T-cell (primary cell): ENCODE measurements at regions not wholly inside any gene's neighbourhood (a gene's known extent, or its start where the extent isn't known, plus 50 kb on each side); places are given as distances from the start of the nearest gene placed in this dataset.

Experiments
- ATAC-seq, 4 experiments: fragments of 200-7000 bp in 3 of 4; fragments of 150-1000 bp in 1 of 4; cut with Tn5 transposase; replicated peaks in 1 of 4; 1 replicate in 3 of 4; 2 replicates in 1 of 4; pipeline ENCODE4 v1.10.0; 2021; ENCODE audit warnings: moderate library complexity in 3 of 4, mild to moderate bottlenecking in 2 of 4, moderate number of reproducible peaks in 1 of 4
- CTCF ChIA-PET, 2 donors: fragments of 300-600 bp; sonication (Branson Sonifier 250); formaldehyde crosslinking; loops; one replicate each; lab custom pipeline; 2022; ENCODE audit warnings: antibody characterized with exemption in 2 of 2; lab: Charles Lee
- POLR2A ChIA-PET, 2 donors: fragments of 300-600 bp; sonication (Branson Sonifier 250); formaldehyde crosslinking; loops; one replicate each; lab custom pipeline; 2022; ENCODE audit warnings: antibody characterized with exemption in 2 of 2; lab: Charles Lee
- DNase-seq, 35 experiments: peaks; one replicate each; pipeline versions ENCODE4 v3.0.0 to v3.0.0-alpha.2; 2013 to 2023
- H3K27ac ChIP-seq: one replicate; pipeline ENCODE4 v1.5.1; 2013; ENCODE audit warnings: low read length
- H3K27me3 ChIP-seq, 2 experiments: replicated peaks in 1 of 2; 1 replicate in 1 of 2; 2 replicates in 1 of 2; pipeline versions ENCODE4 v1.6.1 to v1.7.0; 2013; ENCODE audit warnings: low read length in 1 of 2, mixed read lengths in 1 of 2; ENCODE audit not compliant: control insufficient read depth in 2 of 2, insufficient read depth in 2 of 2; ENCODE audit errors: extremely low read depth in 1 of 2
- H3K36me3 ChIP-seq, 2 donors: 1 replicate in 1 of 2; 2 replicates in 1 of 2; pipeline versions ENCODE4 v1.6.1 to v1.7.0; 2013; ENCODE audit warnings: low read length in 1 of 2; ENCODE audit not compliant: control insufficient read depth in 2 of 2, insufficient read depth in 1 of 2; ENCODE audit errors: extremely low read depth in 1 of 2
- H3K4me1 ChIP-seq, 2 experiments: 1 replicate in 1 of 2; 2 replicates in 1 of 2; pipeline versions ENCODE4 v1.6.1 to v1.7.0; 2013; ENCODE audit warnings: low read length in 2 of 2, mixed read lengths in 1 of 2; ENCODE audit not compliant: insufficient read depth in 2 of 2, control insufficient read depth in 1 of 2; ENCODE audit errors: extremely low read depth in 1 of 2
- H3K4me3 ChIP-seq, 2 donors: 1 replicate in 1 of 2; 2 replicates in 1 of 2; pipeline versions ENCODE4 v1.5.1 to v1.7.0; 2013; ENCODE audit warnings: mild to moderate bottlenecking in 2 of 2, low read length in 1 of 2, moderate library complexity in 1 of 2; ENCODE audit not compliant: control insufficient read depth in 1 of 2; ENCODE audit errors: extremely low read depth in 1 of 2
- H3K9me3 ChIP-seq: 2 replicates; pipeline ENCODE4 v1.7.0; 2013
- H3K27ac Mint-ChIP-seq, 2 donors: one replicate each; pipeline ENCODE4 v1.8.0; 2020 to 2021; ENCODE audit warnings: mild to moderate bottlenecking in 2 of 2, mixed read lengths in 2 of 2
- H3K27me3 Mint-ChIP-seq, 2 donors: one replicate each; pipeline ENCODE4 v1.8.0; 2021 to 2022; ENCODE audit warnings: mixed read lengths in 2 of 2
- H3K36me3 Mint-ChIP-seq: one replicate; pipeline ENCODE4 v1.8.0; 2021; ENCODE audit warnings: mixed read lengths
- H3K4me1 Mint-ChIP-seq, 3 donors: one replicate each; pipeline ENCODE4 v1.8.0; 2020 to 2022; ENCODE audit warnings: mixed read lengths in 3 of 3, mild to moderate bottlenecking in 1 of 3
- H3K4me3 Mint-ChIP-seq, 3 donors: one replicate each; pipeline ENCODE4 v1.8.0; 2020 to 2022; ENCODE audit warnings: mild to moderate bottlenecking in 3 of 3, mixed read lengths in 3 of 3, moderate library complexity in 3 of 3
- H3K9me3 Mint-ChIP-seq, 3 donors: one replicate each; pipeline ENCODE4 v1.8.0; 2020 to 2022; ENCODE audit warnings: mixed read lengths in 3 of 3
- WGBS: methylation state at CpG from one replicate; pipeline ENCODE4 v1.1.5; 2013; ENCODE audit warnings: missing lambda C conversion rate; ENCODE audit not compliant: insufficient coverage; 5-methylcytosine and 5-hydroxymethylcytosine counted together

GRCh38 chr3:24586920-24587319 lies 92.3 kb upstream of the THRB start:
- Histone ChIP-seq H3K36me3 (no peaks in the 10 kb centered on the region), H3K4me1 (no peaks in the 10 kb centered on the region), H3K27me3 (no peaks in the 10 kb centered on the region), H3K4me3 (no peak overlapping the region), H3K27ac (no peak overlapping the region), H3K9me3 (no peaks in the 10 kb centered on the region)
- Mint-ChIP-seq H3K36me3 (no peaks in the 10 kb centered on the region), H3K4me1 (no peaks in the 10 kb centered on the region), H3K9me3 (peaks cover 0 to 3% (median 0%) of the 10 kb centered on the region in 3 donors), H3K27me3 (peaks cover 0 to 2% of the 10 kb centered on the region in 2 donors), H3K4me3 (no peak overlapping the region), H3K27ac (no peak overlapping the region)
- DNase-seq (no peak), ATAC-seq (no peak)
- POLR2A ChIA-PET = no interaction called here
- 70% methylated on average over 2 of the region's 4 CpGs for WGBS
- CTCF ChIA-PET = no interaction called here

- Mint-ChIP-seq H3K4me3 (no peak overlapping the region), H3K4me1 (no peaks in the 10 kb centered on the region), H3K27ac (no peak overlapping the region), H3K36me3 (no peaks in the 10 kb centered on the region), H3K9me3 (peaks cover 0 to 5% (median 3%) of the 10 kb centered on the region in 3 donors), H3K27me3 (peaks cover 0 to 2% of the 10 kb centered on the region in 2 donors)
- no peak overlapping the region for H3K4me3 ChIP-seq
- DNase-seq (no peak), ATAC-seq (no peak)
- no peaks in the 10 kb centered on the region for H3K36me3 ChIP-seq
- no CpG with 5 or more reads among the region's 6 CpGs for WGBS
- H3K9me3 ChIP-seq = no peaks in the 10 kb centered on the region
- ChIA-PET CTCF (no interaction called here), POLR2A (interaction anchor here in 1 of 2 donors (0.6 kb wide), 1 partner anchor 54 kb away, joined by 3 read pairs; no protein-coding TSS in a partner anchor)
- H3K27me3 ChIP-seq = no peaks in the 10 kb centered on the region
- H3K4me1 ChIP-seq = no peaks in the 10 kb centered on the region
- no peak overlapping the region for H3K27ac ChIP-seq
Observed at GRCh38 chr3:24588629-24589512, 94.2 kb upstream of the THRB start.

- DNase-seq = no peak
- Mint-ChIP-seq H3K9me3 (peaks cover 0 to 5% (median 3%) of the 10 kb centered on the region in 3 donors), H3K27me3 (peaks cover 0 to 2% of the 10 kb centered on the region in 2 donors), H3K4me1 (no peaks in the 10 kb centered on the region), H3K36me3 (no peaks in the 10 kb centered on the region), H3K27ac (no peak overlapping the region), H3K4me3 (no peak overlapping the region)
- Histone ChIP-seq H3K27ac (no peak overlapping the region), H3K27me3 (no peaks in the 10 kb centered on the region), H3K36me3 (no peaks in the 10 kb centered on the region), H3K9me3 (no peaks in the 10 kb centered on the region), H3K4me1 (no peaks in the 10 kb centered on the region), H3K4me3 (no peak overlapping the region)
- ChIA-PET CTCF (no interaction called here), POLR2A (no interaction called here)
- ATAC-seq = no peak
- WGBS = no CpG with 5 or more reads among the region's 1 CpG
Observed at GRCh38 chr3:24589513-24589851, 94.8 kb upstream of the THRB start.

- H3K4me3 ChIP-seq = no peak overlapping the region
- H3K9me3 ChIP-seq = no peaks in the 10 kb centered on the region
- POLR2A ChIA-PET = no interaction called here
- Mint-ChIP-seq H3K4me1 (no peaks in the 10 kb centered on the region), H3K9me3 (peaks cover 3 to 5% (median 3%) of the 10 kb centered on the region in 3 donors), H3K36me3 (no peaks in the 10 kb centered on the region), H3K27me3 (peaks cover 0 to 2% of the 10 kb centered on the region in 2 donors), H3K27ac (no peak overlapping the region), H3K4me3 (no peak overlapping the region)
- H3K27ac ChIP-seq = no peak overlapping the region
- DNase-seq (no peak), ATAC-seq (no peak)
- no CpG with 5 or more reads among the region's 3 CpGs for WGBS
- no peaks in the 10 kb centered on the region for H3K4me1 ChIP-seq
- H3K27me3 ChIP-seq = no peaks in the 10 kb centered on the region
- no peaks in the 10 kb centered on the region for H3K36me3 ChIP-seq
- CTCF ChIA-PET = no interaction called here
Observed at GRCh38 chr3:24589931-24590880, 95.6 kb upstream of the THRB start.

- ChIA-PET CTCF (no interaction called here), POLR2A (no interaction called here)
- Mint-ChIP-seq H3K9me3 (peaks cover 3 to 5% (median 3%) of the 10 kb centered on the region in 3 donors), H3K4me1 (no peaks in the 10 kb centered on the region), H3K27ac (no peak overlapping the region), H3K27me3 (peaks cover 0 to 2% of the 10 kb centered on the region in 2 donors), H3K36me3 (no peaks in the 10 kb centered on the region), H3K4me3 (no peak overlapping the region)
- ATAC-seq = no peak
- Histone ChIP-seq H3K27ac (no peak overlapping the region), H3K27me3 (no peaks in the 10 kb centered on the region), H3K4me3 (no peak overlapping the region), H3K36me3 (no peaks in the 10 kb centered on the region), H3K9me3 (no peaks in the 10 kb centered on the region), H3K4me1 (no peaks in the 10 kb centered on the region)
- DNase-seq = no peak
Observed at GRCh38 chr3:24591191-24591590, 96.5 kb upstream of the THRB start.

- CTCF ChIA-PET = no interaction called here
Observed at GRCh38 chr3:24591661-24592555, 97.3 kb upstream of the THRB start.

More at GRCh38 chr3:24591661-24592555, 97.3 kb upstream of the THRB start:
- Histone ChIP-seq H3K4me3 (no peak overlapping the region), H3K36me3 (no peaks in the 10 kb centered on the region), H3K9me3 (no peaks in the 10 kb centered on the region), H3K27ac (no peak overlapping the region), H3K4me1 (no peaks in the 10 kb centered on the region), H3K27me3 (no peaks in the 10 kb centered on the region)
- peaks cover 0 to 2% of the 10 kb centered on the region in 2 donors for H3K27me3 Mint-ChIP-seq
- POLR2A ChIA-PET = no interaction called here
- no peaks in the 10 kb centered on the region for H3K4me1 Mint-ChIP-seq
- H3K4me3 Mint-ChIP-seq = no peak overlapping the region
- ATAC-seq (no peak), DNase-seq (no peak)
- H3K9me3 Mint-ChIP-seq = peaks cover 3 to 5% (median 3%) of the 10 kb centered on the region in 3 donors
- WGBS = 70% methylated on average over 4 of the region's 5 CpGs
- H3K36me3 Mint-ChIP-seq = no peaks in the 10 kb centered on the region
- H3K27ac Mint-ChIP-seq = no peak overlapping the region
